ENCODE measurements at regions not wholly inside any gene's neighbourhood (a gene's known extent, or its start where the extent isn't known, plus 50 kb on each side); places are given as distances from the start of the nearest gene placed in this dataset.

DNA sequence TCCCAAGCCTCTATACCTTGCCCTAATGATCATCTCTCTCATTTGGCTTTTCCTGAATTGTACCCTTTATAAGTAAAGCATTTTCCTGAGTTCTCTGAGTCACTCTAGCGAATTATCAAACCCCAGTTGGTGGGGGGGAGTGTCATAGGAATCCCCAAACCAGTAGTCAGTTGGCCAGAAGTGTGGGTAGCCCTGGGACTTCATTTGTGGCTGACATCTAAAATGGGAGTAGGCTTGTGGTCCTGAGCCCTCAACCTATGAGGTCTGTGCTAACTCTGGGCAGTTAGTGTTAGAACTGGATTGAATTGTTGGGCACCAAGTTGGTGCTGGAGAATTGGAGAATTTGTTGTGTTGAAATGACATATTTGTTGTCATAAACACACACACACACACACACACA lies 91.3 kb downstream of the BBS10 start:
- DNase-seq (ENCODE audit: low read depth): no peak

DNA sequence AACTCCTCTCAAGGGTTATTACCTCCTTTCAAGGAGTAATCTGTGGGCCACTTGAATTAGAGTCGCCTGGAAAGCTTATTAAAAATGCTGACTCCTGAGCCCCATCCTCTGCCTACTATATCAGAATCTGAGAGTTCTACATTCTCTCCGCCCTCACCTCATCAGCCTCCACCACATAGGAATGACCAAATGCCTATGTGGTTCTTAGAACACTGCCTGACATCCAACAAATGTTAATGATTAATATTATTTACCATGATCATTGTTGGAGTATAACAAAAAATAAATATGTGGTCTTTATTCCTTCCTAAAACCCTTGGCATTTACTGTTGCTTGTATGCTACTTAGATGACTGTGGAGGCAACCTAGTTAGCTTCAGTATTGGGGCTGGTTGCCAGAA lies 91.9 kb downstream of the BBS10 start:
- DNase-seq (ENCODE audit: low read depth): no peak

DNA sequence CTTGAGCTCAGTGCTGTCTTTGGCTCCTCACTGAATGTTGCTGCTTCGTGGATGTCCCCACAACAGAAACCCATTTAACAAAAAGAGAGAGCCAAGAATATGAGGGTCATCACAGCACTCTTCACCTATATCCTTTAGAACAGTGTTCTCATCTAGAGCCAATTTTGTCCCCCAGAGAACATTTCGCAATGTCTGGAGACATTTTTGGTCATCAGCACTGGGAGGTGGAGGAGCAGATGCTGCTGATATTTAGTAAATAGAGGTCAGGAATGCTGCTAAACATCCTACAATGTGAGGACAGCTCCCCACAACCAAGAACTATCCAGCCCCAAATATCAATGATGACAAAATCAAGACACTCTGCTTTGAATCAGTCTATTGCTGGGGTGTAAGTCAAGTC lies 92.5 kb downstream of the BBS10 start:
- no peak for DNase-seq (ENCODE audit: low read depth)

DNA sequence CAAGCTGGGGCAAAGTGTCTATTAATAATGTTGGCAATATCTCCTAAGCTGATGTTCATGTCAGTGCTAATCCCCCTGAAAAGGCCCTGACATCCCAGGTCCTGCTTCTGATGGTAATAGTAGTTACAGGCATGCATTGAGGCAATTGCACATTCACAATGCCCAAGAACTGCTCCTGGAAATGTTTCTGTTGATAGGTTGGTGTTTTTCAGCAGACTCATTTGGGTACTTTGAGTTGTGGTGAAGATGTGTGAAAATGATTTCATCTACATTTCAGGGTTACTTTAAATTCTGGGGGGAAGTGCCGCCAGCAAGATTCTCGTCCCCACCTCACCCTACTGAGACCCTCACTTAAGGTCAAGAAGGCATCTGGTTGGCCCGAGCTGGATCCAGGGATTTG lies 92.9 kb downstream of the BBS10 start:
- DNase-seq (ENCODE audit: low read depth): no peak

DNA sequence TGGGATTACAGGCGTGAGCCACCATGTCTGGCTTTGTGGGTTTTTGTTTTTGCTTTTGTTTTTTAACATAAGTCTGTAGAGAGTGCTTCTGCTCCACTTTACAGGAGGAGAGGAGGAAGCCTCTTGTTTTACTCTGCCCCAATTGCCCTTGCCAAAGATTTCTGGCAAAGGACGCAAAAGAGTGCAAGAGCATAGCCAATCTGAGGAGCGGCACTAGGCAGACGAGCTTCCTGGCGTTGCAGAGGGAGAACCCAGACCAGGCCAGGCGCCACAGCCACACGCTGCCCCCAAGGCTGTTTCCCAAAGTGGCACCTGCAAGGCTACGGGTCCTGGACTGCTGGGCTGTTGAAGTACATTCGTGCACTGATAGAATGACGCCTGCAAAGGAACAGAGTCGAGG lies 96.2 kb downstream of the BBS10 start:
- DNase-seq (ENCODE audit: low read depth): no peak

DNA sequence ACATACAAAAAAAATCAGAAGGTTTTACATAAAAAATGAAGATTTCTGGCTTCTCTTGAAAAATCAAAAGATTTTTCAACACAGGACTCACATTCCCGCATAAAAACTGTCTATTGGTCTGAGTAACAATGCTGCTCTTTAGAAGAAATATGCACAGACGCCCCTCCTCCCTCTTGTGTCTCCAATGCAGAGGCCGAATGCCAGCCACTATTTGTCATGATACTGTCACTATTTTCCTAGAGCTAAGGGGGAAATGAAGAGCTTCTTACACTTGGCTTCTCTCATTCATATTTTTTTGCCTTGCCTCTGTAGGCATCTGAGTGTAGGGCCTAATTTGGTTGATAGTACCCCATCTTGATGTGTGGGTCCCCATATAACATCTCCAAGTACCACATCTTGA lies 98.0 kb downstream of the BBS10 start:
- no peak for DNase-seq (ENCODE audit: low read depth)

DNA sequence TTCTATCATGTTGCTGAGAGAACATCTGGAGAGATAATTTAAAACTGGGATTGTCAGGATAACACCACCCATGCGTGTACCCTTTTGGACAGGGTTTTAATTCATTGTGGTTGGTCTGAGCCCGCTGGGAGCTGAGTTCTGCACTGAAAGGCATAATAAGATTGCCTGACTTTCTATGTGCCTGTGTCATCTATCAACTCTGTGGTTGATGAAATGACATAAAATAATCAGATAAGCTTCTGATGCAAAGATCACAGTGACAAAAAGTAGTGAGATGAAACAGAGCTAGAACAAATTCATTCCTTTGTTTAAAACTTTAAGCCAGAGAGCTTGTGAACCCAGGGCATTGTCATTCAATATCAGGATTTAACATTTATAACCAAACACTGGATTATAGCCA lies 98.7 kb downstream of the BBS10 start:
- DNase-seq (ENCODE audit: low read depth): no peak

DNA sequence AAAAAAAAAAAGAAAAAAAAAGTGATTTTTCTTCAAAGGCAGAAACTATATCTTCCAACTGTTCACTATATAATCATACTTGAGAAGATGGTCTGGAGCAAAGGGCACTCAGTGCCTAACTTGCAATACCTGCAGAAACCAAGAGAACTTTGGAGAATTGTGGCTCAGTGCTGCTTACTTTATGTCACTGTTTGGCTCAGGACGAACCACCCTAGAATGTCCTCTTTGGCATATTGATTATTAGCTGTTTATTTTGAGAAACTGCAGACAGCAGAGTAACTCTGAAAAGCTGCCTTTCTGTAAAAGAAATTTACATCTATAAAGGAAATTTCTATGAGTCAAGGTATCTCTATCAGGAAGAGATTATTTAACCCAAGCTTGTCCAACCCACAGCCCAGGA lies 100.2 kb downstream of the BBS10 start:
- no peak for DNase-seq (ENCODE audit: low read depth)

DNA sequence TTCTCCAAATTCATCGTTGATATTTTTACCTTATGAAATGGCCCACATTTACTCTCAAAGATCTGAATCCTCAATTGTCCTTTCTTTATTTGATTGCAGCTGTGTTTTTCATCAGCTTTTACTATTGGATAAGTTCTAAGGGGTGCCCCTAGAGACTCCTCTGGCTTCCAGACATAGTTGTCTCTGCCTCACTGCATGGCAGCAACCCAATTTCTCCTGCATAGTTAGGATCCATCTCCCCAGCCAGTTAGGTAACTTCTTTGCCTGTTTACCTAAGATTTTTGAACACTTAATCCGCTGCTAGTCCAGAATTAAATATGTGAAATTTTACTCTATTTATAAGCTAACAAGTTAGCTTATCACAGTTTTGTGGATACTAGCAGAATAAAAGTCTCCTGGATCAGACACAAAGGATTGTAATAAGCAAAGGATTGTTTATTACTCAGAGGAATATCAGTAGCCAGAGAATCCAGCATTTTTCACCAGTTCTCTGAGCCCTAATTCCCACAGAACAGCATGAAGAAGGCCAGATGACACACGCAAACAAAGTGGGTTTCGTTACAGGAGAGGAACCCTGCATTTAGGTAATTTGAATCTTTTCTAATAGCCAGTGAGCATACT lies 101.1 kb downstream of the BBS10 start:
- DNase-seq (ENCODE audit: low read depth): no peak

DNA sequence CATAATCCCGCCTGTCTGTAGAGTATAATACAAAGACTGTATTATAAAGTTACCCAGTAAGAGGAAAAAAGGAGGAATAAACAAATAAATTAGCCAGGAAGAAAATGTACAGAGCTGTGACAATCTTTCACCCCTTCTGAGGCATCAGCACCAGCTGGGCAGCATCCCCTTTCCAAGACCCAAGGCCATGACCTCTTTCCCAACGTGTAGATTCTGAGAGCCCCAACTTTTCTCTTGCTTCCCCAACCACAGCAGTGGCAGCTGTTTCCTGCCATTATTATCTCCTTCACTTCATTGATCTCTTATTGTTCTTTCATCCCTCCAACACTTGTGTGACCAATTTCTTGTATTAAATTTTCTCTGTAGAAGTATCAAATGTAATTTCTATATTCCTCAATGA lies 101.6 kb downstream of the BBS10 start:
- DNase-seq (ENCODE audit: low read depth): no peak

DNA sequence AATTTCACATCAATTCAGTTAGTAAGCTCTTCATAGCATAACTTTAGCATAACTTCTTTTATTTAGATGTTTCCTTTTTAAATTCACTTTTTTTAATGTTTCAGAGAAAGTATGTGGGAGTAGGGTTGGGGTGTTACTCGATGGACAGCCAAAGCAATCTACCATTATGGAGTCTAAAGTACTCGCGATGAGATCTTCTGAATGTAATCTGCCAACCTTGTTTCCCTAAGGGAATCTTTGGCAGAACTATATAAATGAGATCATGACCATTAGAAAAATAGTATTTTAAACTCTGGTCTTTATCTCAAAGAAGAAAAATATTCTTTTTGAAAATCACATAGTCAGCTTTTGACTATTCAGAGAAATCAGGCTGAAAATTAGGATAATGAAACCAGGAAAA lies 103.9 kb downstream of the BBS10 start:
- DNase-seq (ENCODE audit: low read depth): no peak

DNA sequence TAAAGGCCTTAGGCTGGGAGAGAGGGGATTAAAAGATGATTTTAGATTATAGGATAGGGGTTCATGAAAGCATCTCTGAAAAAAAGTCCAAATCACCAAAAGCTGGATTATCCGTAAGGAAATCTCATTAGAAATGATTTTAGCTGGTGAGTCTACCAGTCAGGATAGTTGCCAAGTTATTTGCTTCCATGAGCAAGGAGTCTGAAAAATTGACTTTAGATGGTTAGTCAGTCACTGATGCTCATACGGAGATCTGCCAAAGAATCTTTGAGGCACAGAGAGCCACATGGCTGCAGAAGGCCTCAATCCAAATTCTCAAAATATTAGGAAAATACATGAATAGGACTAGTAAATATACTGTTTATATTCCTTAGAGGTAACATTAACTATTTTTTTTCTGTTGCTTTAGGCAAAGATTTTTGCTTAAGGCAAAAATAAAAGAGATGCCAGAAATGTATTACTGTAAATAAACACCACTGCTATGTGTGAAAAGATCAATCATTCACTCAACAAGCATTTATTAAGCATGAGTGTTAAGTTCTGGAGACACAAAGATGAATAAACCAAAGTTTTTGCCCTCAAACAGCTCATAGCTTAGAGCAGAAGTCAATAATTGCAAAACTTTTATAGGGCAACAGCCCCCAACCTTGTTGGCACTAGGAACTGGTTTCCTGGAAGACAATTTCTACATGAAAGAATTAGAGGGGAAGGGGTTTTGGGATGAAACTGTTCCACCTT lies 105.2 kb downstream of the BBS10 start:
- no peak for DNase-seq (ENCODE audit: low read depth)

DNA sequence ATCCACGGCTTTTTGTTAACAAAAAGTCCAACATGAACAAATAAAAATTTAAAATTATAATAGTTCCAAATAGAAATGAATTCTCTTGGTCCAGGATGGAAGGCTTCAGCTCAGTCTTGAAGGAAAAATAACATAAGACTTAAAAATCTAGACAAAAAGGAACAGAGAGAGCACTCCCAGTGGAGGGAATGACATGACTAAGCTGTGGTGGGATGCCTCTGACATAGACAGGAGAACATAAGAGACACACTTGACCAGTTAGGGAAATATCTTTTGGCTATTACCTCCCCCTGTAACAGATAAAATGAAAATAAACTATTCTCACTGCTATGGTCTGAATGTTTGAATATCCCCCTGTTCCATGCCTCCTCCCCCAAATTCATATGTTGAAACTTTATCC lies 106.8 kb downstream of the BBS10 start:
- no peak for DNase-seq (ENCODE audit: low read depth)

DNA sequence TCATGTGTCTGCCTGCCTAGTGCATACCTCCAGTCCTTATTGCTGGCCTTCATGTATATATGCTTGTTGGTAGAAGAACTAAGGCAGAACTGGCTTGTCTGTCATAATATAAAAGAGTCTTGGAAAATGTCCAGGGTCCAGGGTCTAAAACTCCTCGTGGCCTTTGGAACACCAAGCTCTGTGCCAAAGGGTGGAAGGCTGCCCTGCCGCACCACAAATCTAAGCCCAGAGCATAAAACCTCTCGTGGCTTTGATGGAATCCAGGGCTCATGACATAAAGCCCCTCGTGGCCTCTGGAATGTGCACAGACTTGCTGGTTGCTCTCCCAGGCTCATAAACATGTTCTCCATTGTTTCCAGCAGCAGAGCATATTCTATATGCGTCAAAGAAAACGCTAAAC lies 107.9 kb downstream of the BBS10 start:
- DNase-seq (ENCODE audit: low read depth): no peak

DNA sequence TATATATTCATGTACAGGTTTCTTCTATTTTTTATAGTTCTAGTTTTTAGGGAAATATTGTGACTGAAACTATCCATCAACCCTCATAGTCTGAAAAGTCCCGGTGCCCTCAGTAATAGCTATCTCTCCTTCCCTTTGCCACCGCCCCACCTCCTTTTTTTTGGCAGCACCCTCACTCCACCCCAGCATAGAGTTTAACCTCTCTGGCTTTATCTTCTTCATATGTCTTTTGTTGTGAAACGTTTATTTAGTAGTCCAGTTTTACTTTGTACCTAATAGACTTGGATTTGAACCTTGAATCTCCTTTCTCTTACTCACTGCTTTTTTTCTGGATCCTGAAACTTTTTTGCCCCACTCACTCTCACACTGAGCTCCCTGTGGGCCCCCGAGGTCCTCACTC lies 109.5 kb downstream of the BBS10 start:
- no peak for DNase-seq (ENCODE audit: low read depth)

DNA sequence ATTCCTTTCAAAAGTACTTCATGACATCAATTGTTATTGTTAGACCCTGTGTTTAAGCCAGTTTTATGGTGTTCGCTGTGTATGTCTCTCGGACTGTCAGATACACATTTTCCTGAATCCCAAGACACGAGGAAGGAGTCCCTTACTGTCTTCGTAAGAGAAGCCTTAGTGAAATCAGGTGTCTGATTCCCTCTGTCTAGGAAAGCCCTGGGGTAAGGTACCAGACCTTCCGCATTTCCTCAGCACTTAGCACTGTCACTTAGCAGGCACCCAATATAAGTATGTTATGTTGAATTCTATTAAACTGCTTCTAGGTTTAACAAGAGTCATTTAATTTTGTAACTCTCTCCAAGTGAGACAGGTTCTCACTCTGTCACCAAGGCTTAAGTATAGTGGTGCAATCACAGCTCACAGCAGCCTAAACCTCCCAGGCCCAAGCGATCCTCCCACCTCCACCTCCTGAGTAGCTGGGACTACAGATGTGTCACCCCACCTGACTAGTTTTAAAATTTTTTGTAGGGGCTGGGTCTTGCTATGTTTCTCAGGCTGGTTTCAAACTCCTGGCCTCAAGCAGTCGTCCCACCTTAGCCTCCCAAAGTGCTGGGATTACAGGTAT lies 111.0 kb downstream of the BBS10 start:
- no peak for DNase-seq (ENCODE audit: low read depth)

DNA sequence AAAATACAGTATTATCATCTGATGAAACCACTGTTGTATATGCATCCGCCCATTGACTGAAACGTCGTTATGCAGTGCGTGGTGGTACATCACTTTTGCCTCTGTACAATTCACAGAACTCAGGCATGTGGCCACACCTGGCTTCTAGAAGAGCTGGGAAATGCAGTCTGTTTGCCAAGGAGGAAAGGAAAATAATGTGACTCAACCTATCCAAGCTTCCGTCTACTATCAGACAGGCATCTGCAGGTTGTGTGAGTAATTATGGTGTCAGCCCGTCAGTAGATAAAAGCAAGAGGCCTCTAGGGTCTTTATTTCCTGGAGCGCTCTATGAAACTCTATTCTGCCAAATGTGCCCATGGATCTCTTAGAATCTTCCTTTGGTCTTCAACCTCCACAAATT lies 111.6 kb downstream of the BBS10 start:
- DNase-seq (ENCODE audit: low read depth): peak; percentile 62

DNA sequence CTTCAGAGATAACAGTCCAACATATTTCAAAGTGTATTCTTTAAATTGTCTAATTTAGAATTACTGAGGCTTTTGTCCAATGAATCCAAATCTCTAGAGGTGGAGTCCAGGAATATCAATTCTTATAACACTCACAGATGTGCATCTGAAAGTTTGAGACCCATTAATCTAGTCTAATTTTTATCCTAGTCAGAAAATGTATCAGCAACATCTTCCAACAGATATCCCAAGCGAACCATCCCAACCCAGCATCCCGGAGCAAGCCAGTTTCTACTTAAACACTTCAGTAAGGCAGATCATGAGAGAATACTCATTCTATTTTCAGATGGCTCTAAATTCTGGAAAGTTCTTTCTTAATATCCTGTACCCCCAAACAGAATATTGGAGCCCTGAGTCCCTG lies 113.5 kb downstream of the BBS10 start:
- no peak for DNase-seq (ENCODE audit: low read depth)

DNA sequence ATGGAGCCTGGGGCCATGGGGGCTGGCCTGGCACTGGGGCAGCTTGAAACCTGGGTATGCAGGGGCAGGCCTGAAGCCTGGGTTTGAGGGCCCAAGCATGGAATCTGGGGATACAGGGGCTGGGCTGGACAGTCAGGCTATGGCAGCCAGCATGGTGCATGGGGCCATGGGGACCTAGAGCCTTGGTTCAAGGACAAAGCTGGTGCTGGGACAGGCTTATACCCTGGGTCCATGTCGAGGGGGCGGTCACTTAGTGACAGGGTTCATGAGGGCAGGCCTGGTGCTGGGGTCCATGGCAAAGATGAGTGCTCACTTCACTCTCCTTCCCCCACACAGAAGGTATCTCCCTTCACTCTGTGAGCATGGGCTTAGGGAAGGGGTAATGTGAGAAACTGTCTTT lies 116.2 kb downstream of the BBS10 start:
- no peak for DNase-seq (ENCODE audit: low read depth)

DNA sequence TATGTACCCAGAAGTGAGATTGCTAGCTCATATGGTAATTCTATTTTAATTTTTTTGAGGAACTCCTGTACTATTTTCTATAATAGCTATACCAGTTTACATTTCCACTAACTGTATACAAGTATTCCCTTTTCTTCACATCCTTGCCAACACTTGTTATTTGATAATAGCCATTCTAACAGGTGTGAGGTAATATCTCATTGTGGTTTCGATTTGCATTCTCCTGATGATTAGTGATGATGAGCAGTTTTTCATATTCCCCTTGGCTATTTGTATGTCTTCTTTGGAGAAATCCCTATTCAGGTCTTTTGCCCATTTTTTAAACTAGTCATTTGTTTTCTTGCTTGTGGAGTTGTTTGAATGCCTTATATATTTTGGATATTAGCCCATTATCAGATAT lies 121.3 kb downstream of the BBS10 start:
- no peak for DNase-seq (ENCODE audit: low read depth)

DNA sequence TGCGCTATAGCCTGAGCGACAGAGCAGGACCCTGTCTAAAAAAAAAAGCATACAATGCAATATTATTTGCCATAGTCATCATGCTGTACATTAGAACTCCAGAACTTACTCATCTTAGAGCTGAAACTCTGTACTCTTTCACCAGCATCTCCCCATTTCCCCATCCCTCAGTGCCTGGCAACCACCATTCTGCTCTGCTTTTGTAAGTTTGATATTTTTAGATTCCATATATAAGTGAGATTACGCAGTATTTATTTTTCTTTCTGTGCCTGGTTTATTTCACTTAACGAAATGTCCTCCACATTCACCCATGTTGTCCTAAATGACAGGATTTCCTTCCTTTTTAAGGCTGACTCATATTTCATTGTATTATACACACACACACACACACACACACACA lies 121.8 kb downstream of the BBS10 start:
- DNase-seq (ENCODE audit: low read depth): no peak

DNA sequence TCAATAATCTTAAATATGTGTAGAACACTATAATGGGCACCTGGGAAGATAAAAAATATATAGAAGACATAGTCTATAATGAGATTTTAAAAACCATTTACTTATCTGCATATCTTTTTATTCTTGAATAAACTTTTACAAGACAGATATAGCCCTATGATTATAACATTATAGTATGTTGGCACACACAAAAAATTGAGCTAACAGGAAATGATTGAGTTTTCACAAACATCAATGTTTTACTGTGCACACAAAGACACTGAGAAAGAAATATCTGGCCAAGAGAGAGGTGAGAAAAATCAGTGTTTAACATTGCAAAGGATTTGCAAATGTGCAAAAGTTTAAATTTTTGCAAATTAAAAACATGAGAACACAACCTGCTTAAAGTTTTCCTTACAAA lies 124.3 kb downstream of the BBS10 start:
- DNase-seq (ENCODE audit: low read depth): no peak

DNA sequence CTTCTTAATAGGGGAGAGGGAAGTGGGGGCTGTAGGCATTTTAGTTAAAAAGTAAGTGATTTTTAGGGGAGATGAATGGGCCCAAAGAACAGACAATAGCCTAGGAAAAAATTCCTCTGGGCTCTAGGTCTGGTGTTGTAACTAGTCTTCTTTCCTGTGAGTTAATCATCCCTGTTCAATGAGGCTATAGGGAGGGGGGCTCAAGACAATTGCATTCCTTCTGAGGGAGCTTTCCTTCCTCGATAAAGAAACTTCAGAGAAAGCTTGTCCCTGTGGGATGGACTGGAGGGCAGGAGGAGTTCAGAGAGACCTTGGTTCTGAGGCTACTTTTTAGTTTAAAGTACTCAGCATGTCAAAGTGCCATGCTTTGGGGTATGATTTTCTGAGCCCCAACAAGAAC lies 127.2 kb downstream of the BBS10 start:
- DNase-seq (ENCODE audit: low read depth): no peak

DNA sequence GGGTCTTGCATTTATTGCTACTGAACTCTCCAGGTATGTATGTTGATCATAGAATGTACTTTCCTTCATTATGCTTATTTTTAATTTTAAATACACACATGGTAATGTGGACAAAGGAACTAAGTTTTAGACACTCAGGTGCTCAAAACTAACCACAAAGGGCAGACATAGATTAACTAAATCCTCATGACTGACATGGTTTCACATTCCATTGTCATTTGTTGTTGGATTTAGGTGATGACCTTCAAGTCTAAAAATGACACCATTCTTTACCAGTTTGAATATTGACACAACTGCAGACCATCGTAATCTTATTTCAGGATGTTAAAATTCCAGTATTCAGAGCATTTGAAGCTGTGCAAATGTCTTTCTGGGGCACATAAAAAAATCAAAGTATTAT lies 128.4 kb downstream of the BBS10 start:
- DNase-seq (ENCODE audit: low read depth): no peak

All from non-pigmented ciliary epithelial cell (primary cell).